GM10266 (cell line): ENCODE measurements at regions not wholly inside any gene's neighbourhood (a gene's known extent, or its start where the extent isn't known, plus 50 kb on each side); places are given as distances from the start of the nearest gene placed in this dataset.

Source experiments
- DNase-seq: peaks from one replicate; pipeline ENCODE4 v3.0.0; 2012; ENCODE audit errors: extremely low spot score
- TF ChIP-seq, protein P1 (sequence below): IDR thresholded peaks from 2 replicates; pipeline ENCODE4 v1.5.1; 2012; ENCODE audit warnings: mild to moderate bottlenecking, low read depth; ENCODE audit not compliant: control insufficient read depth, insufficient read depth; ENCODE audit errors: missing control alignments

DNA sequence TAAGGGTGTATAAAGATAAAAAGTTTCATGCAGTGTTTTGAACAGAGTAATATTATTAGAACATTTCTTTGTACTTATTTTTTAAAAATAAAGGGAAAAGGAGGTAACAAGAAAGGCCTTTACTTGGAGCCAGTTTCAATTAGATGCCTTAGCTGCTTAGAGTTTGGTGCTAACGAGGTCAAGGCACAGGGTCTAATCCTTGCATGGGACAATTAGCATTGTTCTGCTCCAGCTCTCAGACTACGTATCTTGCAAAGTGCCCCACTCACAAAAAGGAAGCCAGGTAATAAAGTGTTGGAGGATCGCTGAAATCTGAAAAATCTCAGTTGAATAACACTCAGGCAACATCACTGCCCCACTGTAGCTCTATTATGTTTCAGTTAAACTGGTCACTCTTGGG is 2011.3 kb downstream of the EFNA5 start:
- DNase-seq: no peak
- TF ChIP-seq, protein P1, sequence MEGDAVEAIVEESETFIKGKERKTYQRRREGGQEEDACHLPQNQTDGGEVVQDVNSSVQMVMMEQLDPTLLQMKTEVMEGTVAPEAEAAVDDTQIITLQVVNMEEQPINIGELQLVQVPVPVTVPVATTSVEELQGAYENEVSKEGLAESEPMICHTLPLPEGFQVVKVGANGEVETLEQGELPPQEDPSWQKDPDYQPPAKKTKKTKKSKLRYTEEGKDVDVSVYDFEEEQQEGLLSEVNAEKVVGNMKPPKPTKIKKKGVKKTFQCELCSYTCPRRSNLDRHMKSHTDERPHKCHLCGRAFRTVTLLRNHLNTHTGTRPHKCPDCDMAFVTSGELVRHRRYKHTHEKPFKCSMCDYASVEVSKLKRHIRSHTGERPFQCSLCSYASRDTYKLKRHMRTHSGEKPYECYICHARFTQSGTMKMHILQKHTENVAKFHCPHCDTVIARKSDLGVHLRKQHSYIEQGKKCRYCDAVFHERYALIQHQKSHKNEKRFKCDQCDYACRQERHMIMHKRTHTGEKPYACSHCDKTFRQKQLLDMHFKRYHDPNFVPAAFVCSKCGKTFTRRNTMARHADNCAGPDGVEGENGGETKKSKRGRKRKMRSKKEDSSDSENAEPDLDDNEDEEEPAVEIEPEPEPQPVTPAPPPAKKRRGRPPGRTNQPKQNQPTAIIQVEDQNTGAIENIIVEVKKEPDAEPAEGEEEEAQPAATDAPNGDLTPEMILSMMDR: no peak

DNA sequence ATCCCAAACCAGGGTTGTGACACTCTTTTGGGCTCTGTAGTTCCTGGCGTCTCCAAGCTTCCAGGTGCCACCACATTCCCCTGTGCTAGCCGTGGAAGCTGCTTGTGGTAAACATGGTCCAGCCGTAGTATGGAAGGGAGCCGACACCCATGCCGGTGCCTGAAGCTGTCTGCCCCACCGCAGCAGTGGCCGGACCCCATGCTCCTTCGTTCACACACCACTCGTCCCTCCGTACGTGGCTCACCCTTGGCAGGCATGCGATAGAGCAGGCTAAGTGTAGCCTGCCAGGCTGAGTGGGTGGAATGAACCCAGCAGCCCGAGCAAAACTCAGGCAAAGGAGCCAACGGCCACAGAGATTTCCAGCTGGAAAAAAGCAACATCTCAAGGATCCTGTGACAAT is 2030.4 kb downstream of the EFNA5 start:
- TF ChIP-seq, protein P1: no peak
- DNase-seq: no peak

DNA sequence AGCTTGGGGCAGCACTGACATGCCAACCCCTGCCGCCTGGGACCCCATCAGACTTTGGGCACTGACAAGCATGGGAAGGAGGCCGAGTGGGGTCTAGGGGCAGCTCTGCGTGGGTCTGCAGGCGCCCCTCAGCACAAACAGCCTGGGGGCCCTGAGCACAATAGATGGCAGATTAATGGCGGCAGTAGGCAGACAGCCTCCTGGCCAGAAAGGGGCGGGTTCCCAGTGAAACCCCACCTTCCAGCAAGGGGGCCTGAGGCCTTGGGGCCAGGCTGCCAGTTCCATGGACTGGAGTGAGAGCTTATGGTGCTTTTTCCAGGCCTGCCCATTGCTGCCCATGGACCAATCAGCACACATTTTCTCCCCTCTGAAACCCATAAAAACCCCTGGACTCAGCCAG is 2031.2 kb downstream of the EFNA5 start:
- DNase-seq: no peak

DNA sequence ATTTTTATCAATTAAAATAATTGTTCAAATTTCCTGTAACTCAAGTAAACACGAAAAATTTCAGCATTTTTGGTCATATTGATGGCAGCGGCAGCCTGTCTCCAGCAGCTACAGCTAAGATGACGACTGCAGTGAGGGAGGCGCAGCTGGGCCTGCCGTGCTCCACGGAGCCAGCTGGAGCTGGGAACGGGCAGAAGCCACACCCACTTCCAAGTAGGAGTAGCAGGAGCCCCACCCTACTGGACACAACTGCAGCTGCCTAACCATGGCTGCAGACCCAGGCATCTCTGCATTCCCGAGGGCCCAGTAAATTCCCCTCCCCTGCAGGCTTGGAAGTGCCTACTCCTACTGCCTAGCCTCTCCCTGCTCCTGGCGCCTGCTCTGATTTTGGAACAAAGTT is 2031.7 kb downstream of the EFNA5 start:
- TF ChIP-seq, protein P1: no peak
- DNase-seq: no peak

More for the DNA sequence above, 2031.2 kb downstream of the EFNA5 start:
- TF ChIP-seq, protein P1: no peak

DNA sequence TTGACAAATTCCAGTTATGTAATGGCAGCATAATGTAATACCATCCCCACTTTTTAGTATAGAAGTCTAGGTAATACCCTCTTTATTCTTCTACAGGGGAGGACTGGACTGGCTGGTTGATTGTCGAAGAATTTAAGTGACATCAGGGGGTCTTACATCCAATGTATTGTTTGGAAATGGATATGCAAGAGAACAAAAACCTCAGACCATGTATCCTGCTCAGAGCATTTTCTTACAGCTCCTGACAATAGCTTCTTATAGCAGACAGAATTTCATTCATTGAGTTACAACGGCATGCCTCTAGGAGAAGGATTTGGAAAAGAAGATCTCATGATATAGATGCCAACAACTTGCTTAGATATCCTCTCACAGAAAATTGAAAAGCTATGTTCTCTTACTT is 2032.3 kb downstream of the EFNA5 start:
- DNase-seq: no peak
- TF ChIP-seq, protein P1: no peak

DNA sequence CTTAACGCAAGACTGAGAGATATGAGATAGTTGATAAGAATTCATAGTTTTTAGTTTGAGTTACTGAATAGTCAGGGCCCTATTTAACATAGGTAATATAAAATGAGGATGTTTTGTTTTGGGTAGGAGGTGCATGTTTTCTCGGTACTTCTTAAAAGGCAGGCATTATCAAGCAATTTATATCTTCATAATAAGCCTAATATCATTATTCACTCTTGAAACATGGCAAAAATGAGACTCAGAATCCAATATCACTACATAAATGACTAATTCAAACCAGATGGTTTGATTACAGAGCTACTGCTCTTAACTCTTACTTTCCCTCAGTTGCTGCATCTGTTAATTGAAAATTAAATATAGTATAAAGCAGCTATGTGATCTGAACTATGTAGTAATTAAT is 2038.7 kb downstream of the EFNA5 start:
- DNase-seq: no peak

DNA sequence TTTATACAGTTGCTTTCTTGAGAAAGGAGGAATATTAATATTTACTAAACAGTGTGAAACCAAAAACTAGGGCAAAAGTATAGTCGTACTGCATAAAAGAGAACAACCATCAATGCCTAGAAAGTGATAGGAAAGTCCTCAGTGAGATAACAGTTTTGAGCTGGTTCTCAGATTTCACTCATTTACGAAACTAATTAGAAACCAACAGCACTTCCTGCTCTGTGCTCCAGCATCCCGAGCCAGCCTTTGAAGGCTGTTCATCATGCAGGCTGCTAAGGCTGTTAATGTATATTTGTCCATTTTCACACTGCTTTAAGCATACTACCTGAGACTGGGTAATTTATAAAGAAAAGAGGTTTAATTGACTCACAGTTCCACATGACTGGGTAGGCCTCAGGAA is 2039.9 kb downstream of the EFNA5 start:
- TF ChIP-seq, protein P1: no peak
- DNase-seq: no peak

More for the DNA sequence above, 2038.7 kb downstream of the EFNA5 start:
- TF ChIP-seq, protein P1: no peak
